GM12892 (cell line): ENCODE measurements at regions not wholly inside any gene's neighbourhood (a gene's known extent, or its start where the extent isn't known, plus 50 kb on each side); places are given as distances from the start of the nearest gene placed in this dataset.

Source experiments
- POLR2A ChIP-seq: IDR thresholded peaks from 2 replicates; pipeline ENCODE4 v1.6.1; 2011; ENCODE audit warnings: low read depth, low read length, control low read depth
- POLR2AphosphoS5 ChIP-seq: IDR thresholded peaks from 2 replicates; pipeline ENCODE4 v1.6.1; 2011; ENCODE audit warnings: low read depth, low read length, control low read depth
- TAF1 ChIP-seq: IDR thresholded peaks from 2 replicates; pipeline ENCODE4 v1.6.1; 2011; ENCODE audit warnings: low read depth, mild to moderate bottlenecking, control low read depth, low read length, borderline replicate concordance

GRCh38 chr7:51785876-51786275, 469.3 kb upstream of the COBL start:
- TF ChIP-seq POLR2A (no peak), POLR2AphosphoS5 (no peak), TAF1 (no peak)
